WI38 (cell line): ENCODE measurements at regions not wholly inside any gene's neighbourhood (a gene's known extent, or its start where the extent isn't known, plus 50 kb on each side); places are given as distances from the start of the nearest gene placed in this dataset.

Source experiments
- H3K4me3 ChIP-seq: 2 replicates; pipeline ENCODE4 v1.5.1; 2011; ENCODE audit warnings: low read depth, mild to moderate bottlenecking, control low read depth, low read length
- TF ChIP-seq, protein P1 (sequence below): IDR thresholded peaks from 2 replicates; pipeline ENCODE4 v1.5.1; 2012; ENCODE audit warnings: low read depth, mild to moderate bottlenecking, control low read depth, low read length

GRCh38 chrX:113675278-113675677 is 834.6 kb upstream of the AMOT start:
- TF ChIP-seq, protein P1, sequence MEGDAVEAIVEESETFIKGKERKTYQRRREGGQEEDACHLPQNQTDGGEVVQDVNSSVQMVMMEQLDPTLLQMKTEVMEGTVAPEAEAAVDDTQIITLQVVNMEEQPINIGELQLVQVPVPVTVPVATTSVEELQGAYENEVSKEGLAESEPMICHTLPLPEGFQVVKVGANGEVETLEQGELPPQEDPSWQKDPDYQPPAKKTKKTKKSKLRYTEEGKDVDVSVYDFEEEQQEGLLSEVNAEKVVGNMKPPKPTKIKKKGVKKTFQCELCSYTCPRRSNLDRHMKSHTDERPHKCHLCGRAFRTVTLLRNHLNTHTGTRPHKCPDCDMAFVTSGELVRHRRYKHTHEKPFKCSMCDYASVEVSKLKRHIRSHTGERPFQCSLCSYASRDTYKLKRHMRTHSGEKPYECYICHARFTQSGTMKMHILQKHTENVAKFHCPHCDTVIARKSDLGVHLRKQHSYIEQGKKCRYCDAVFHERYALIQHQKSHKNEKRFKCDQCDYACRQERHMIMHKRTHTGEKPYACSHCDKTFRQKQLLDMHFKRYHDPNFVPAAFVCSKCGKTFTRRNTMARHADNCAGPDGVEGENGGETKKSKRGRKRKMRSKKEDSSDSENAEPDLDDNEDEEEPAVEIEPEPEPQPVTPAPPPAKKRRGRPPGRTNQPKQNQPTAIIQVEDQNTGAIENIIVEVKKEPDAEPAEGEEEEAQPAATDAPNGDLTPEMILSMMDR: no peak
- H3K4me3 ChIP-seq: no peak overlapping the region

DNA sequence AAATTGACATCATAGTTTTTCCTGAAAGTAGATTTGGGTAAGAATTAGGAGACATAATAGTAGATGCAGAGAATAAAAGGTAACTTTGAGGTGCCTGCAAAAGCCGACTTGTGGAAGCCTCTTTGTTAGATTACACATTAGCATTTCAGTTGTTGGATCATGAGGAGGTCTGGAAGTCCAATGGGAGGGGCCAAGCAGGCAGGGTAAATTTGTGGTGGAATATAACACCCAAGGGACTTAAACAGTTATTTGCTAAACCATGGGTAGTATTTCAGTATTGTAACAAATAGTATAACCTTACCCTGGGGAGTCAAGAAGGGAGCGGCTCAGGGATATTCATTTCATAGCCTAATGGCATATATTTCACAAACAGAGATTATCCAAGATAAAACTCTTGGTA is 810.7 kb upstream of the AMOT start:
- H3K4me3 ChIP-seq: no peak overlapping the region
- TF ChIP-seq, protein P1: no peak

DNA sequence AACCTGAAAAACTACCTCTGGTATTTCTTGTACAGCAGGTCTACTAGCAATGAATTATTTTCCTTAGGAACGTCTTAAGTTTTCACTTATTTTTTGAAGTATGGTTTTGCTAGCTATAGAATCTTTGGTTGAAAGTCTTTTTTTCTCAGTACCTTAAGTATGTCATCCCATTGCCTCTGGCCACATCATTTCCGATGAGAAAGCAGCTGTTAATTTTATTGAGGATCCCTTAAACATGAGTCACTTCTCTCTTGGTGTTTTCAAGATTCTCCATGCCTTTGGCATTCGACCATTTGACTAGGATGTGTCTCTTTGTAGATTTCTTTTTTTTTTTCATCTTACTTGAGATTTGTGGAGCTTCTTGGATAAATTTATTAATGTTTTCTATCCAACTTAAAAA is 803.8 kb upstream of the AMOT start:
- TF ChIP-seq, protein P1: no peak
- no peak overlapping the region for H3K4me3 ChIP-seq

DNA sequence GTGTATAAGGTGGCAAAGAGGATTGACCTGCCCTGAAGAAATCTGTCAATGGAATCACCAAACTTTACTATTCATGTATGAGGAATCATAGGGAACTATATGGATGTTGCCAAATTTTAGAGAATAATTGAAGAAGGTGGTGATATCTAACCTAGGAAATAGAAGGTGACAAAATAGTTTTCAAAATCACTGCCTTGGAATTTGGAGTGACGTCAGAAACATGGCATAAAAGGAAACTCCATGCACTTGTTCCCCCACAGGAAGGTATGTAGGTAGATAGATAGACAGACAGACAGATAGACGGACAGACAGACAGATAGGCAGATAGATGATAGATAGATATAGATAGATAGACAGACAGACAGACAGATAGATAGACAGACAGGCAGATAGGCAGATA is 793.9 kb upstream of the AMOT start:
- TF ChIP-seq, protein P1: no peak
- no peak overlapping the region for H3K4me3 ChIP-seq

DNA sequence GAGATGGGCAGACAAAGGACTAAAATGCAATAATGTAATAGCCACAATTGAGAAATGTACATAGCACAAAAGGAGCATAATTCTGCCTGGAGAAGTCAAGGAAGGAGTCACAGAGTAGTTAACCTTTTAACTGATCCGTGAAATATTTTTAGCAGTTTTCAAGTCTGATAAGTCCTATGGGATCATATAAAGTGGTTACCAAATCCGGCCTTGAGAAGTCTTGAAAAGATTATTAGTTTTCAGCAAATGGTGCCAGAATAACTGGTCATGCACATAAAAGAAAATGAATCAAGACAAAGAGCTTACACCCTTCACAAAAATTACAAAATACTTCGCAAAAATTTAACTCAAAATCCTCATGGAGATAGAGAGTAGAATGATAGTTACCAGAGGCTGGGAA is 788.7 kb upstream of the AMOT start:
- TF ChIP-seq, protein P1: no peak

DNA sequence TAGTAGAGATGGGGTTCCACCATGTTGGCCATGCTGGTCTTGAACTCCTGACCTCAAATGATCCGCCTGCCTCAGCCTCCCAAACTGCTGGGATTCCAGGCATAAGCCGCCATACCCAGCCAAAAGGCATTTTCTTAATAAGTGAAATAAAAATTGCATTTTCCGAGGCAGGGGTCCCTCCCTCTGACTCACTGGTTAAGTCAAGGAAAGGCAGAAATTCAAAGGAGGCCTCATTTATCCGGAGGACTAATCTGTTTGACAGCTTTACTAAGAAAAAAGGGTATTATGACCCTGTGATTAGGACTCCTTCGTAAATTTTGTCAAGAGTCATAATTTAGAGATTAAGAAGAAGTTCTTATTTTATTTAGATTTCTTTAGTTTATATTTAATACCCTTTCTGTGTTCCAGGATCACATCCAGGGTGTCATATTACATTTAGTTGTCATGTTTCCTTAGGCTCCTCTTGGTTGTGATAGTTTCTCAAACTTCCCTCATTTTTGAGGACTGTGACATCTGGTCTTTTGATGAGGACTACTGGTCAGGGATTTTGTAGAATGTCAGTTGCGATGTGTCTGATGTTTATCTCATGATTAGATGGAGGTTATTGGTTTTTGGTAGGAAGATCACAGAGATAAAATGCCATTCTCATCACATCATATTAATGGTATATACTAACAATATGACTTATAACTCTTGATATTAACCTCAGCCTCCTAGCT is 753.7 kb upstream of the AMOT start:
- TF ChIP-seq, protein P1: no peak
- no peak overlapping the region for H3K4me3 ChIP-seq

More for the DNA sequence above, 788.7 kb upstream of the AMOT start:
- no peak overlapping the region for H3K4me3 ChIP-seq

DNA sequence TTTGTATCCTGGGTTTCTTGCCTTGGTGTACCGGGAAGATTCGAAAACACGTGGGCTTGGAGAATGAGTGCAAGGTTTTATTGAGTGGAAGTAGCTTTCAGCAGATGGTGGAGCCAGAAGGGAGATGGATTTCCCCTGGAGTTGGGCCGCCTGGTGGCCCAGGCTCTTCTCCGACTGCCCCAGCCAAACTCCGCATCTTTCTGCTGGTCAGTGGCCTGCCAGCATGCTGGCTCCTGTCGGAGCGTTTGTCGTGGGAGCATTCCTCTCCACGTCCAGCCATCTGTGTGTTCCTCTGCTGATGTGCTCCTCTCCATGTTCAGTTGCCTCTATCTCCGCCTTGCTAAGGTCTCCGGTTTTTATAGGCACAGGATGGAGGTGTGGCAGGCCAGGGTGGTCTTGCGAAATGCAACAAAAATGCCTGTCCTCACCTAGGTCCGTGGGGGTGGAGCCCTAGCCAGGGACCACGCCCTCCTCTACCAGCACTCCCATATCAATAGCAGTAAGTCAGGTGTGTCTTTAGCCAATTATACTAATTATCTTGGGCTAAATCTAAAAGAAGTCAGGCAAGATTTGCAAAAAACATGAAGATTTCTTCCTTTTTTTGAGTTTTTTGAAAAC is 745.8 kb upstream of the AMOT start:
- TF ChIP-seq, protein P1: no peak
- H3K4me3 ChIP-seq: no peak overlapping the region
